OCI-LY1 (cell line): ENCODE measurements at regions not wholly inside any gene's neighbourhood (a gene's known extent, or its start where the extent isn't known, plus 50 kb on each side); places are given as distances from the start of the nearest gene placed in this dataset.

Experiments used
- H2AFZ ChIP-seq: fragments of 200-600 bp; sonication (generic), shearing (Covaris generic); 2 replicates; pipeline ENCODE4 v1.6.0; 2014; ENCODE audit warnings: antibody characterized with exemption, mild to moderate bottlenecking, low read length
- H3F3A ChIP-seq: fragments of 200-600 bp; sonication (generic), shearing (Covaris generic); 2 replicates; pipeline ENCODE4 v1.6.0; 2014; ENCODE audit warnings: mild to moderate bottlenecking, antibody characterized with exemption, low read length, moderate library complexity; ENCODE audit not compliant: insufficient read depth
- H3K27ac ChIP-seq: fragments of 200-600 bp; sonication (generic); 2 replicates; pipeline ENCODE4 v1.5.1; 2014; ENCODE audit warnings: low read length, mixed run types, mild to moderate bottlenecking, low read depth; ENCODE audit not compliant: poor library complexity, severe bottlenecking
- H3K27me3 ChIP-seq: fragments of 200-600 bp; sonication (generic); 2 replicates; pipeline ENCODE4 v1.6.0; 2014; ENCODE audit warnings: antibody characterized with exemption, mild to moderate bottlenecking, low read length, moderate library complexity; ENCODE audit not compliant: insufficient read depth
- H3K36me3 ChIP-seq: fragments of 200-600 bp; sonication (generic); 2 replicates; pipeline ENCODE4 v1.6.1; 2014; ENCODE audit warnings: mild to moderate bottlenecking, antibody characterized with exemption, low read length, moderate library complexity, mixed read lengths; ENCODE audit not compliant: insufficient read depth
- H3K4me1 ChIP-seq: fragments of 200-600 bp; sonication (generic); 2 replicates; pipeline ENCODE4 v1.5.1; 2014; ENCODE audit warnings: mild to moderate bottlenecking, low read length, moderate library complexity; ENCODE audit not compliant: insufficient read depth, severe bottlenecking
- H3K4me2 ChIP-seq: fragments of 200-600 bp; sonication (generic), shearing (Covaris generic); 2 replicates; pipeline ENCODE4 v1.6.1; 2014; ENCODE audit warnings: low read length
- H3K4me3 ChIP-seq: fragments of 200-600 bp; sonication (generic); 2 replicates; pipeline ENCODE4 v1.5.1; 2014; ENCODE audit warnings: low read length, low read depth, mild to moderate bottlenecking, mixed read lengths; ENCODE audit not compliant: poor library complexity, severe bottlenecking
- H3K79me2 ChIP-seq: fragments of 200-600 bp; shearing (Covaris generic); 2 replicates; pipeline ENCODE4 v1.6.1; 2016; ENCODE audit warnings: mixed run types, low read length, mixed read lengths; ENCODE audit not compliant: insufficient read depth
- H3K9ac ChIP-seq: fragments of 200-600 bp; sonication (generic), shearing (Covaris generic); 2 replicates; pipeline ENCODE4 v1.6.1; 2014; ENCODE audit warnings: mild to moderate bottlenecking, low read length, mixed read lengths
- H3K9me2 ChIP-seq: fragments of 200-600 bp; sonication (generic), shearing (Covaris generic); 2 replicates; pipeline ENCODE4 v1.6.1; 2014; ENCODE audit warnings: low read depth, mild to moderate bottlenecking, low read length, mixed read lengths
- H3K9me3 ChIP-seq: fragments of 200-600 bp; shearing (Covaris generic); 2 replicates; pipeline ENCODE4 v1.6.1; 2014; ENCODE audit warnings: low read length, mixed read lengths
- H4K20me1 ChIP-seq: fragments of 200-600 bp; sonication (generic), shearing (Covaris generic); 2 replicates; pipeline ENCODE4 v1.6.0; 2016; ENCODE audit warnings: mild to moderate bottlenecking, low read length; ENCODE audit not compliant: insufficient read depth
- EZH2 ChIP-seq: fragments of 200-600 bp; sonication (generic), shearing (Covaris generic); IDR thresholded peaks from 2 replicates; pipeline ENCODE4 v1.8.0; 2017; ENCODE audit warnings: borderline replicate concordance, mixed run types, mild to moderate bottlenecking, antibody characterized with exemption, low read length, moderate library complexity, mixed read lengths
- TF ChIP-seq, protein P1 (sequence below): fragments of 200-600 bp; sonication (generic), shearing (Covaris generic); IDR thresholded peaks from 2 replicates; pipeline ENCODE4 v1.5.1; 2017; ENCODE audit warnings: mild to moderate bottlenecking, antibody characterized with exemption, low read length, moderate library complexity, mixed read lengths

- no peaks in the 10 kb centered on the region for H3K27me3 ChIP-seq
- no peaks in the 10 kb centered on the region for H3K36me3 ChIP-seq
- TF ChIP-seq EZH2 = no peak
- TF ChIP-seq, protein P1, sequence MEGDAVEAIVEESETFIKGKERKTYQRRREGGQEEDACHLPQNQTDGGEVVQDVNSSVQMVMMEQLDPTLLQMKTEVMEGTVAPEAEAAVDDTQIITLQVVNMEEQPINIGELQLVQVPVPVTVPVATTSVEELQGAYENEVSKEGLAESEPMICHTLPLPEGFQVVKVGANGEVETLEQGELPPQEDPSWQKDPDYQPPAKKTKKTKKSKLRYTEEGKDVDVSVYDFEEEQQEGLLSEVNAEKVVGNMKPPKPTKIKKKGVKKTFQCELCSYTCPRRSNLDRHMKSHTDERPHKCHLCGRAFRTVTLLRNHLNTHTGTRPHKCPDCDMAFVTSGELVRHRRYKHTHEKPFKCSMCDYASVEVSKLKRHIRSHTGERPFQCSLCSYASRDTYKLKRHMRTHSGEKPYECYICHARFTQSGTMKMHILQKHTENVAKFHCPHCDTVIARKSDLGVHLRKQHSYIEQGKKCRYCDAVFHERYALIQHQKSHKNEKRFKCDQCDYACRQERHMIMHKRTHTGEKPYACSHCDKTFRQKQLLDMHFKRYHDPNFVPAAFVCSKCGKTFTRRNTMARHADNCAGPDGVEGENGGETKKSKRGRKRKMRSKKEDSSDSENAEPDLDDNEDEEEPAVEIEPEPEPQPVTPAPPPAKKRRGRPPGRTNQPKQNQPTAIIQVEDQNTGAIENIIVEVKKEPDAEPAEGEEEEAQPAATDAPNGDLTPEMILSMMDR = no peak
- H4K20me1 ChIP-seq = no peaks in the 10 kb centered on the region
- no peaks in the 10 kb centered on the region for H3K9me2 ChIP-seq
- peak overlapping the region; percentile 99 for H3K27ac ChIP-seq
- no peaks in the 10 kb centered on the region for H3K9me3 ChIP-seq
- H2AFZ ChIP-seq = no peak overlapping the region
- H3K4me3 ChIP-seq = no peak overlapping the region
- peaks cover 17% of the 10 kb centered on the region for H3F3A ChIP-seq
- H3K79me2 ChIP-seq = no peaks in the 10 kb centered on the region
- H3K4me1 ChIP-seq = peaks cover 78% of the 10 kb centered on the region
- H3K4me2 ChIP-seq = no peak overlapping the region
- no peak overlapping the region; the same call in 1 of the 2 replicates for H3K9ac ChIP-seq
Observed at GRCh38 chr5:78726571-78726970, 78.0 kb upstream of the LHFPL2 start.

DNA sequence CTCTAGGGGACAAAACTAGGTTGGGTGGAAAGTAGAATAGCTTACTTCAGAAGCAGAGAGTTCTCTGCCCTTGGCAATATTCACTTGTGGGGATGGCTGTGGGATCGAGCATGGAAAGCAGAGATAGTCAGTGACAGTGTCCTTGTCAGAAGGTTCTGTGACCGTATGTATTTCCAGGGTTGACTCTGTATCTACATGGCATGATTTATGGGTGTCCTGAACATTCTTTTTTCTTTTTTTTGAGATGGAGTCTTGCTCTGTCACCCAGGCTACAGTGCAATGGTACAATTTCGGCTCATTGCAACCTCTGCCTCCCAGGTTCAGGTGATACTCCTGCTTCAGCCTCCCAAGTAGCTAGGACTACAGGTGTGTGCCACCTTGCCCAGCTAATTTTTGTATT is 77.4 kb upstream of the LHFPL2 start:
- H3K36me3 ChIP-seq = no peaks in the 10 kb centered on the region
- H3K9me3 ChIP-seq = no peaks in the 10 kb centered on the region
- no peaks in the 10 kb centered on the region for H4K20me1 ChIP-seq
- TF ChIP-seq EZH2 = no peak
- TF ChIP-seq, protein P1 = no peak
- H3K9me2 ChIP-seq = no peaks in the 10 kb centered on the region
- no peak overlapping the region for H2AFZ ChIP-seq
- H3K4me1 ChIP-seq = peaks cover 78% of the 10 kb centered on the region
- no peaks in the 10 kb centered on the region for H3K79me2 ChIP-seq
- peak overlapping the region; percentile 99 for H3K27ac ChIP-seq
- H3K9ac ChIP-seq = no peak overlapping the region; the same call in 1 of the 2 replicates
- H3K4me3 ChIP-seq = no peak overlapping the region
- H3K4me2 ChIP-seq = no peak overlapping the region
- H3F3A ChIP-seq = peaks cover 14% of the 10 kb centered on the region
- no peaks in the 10 kb centered on the region for H3K27me3 ChIP-seq

GRCh38 chr5:78724061-78724460 is 75.5 kb upstream of the LHFPL2 start:
- H4K20me1 ChIP-seq = no peaks in the 10 kb centered on the region
- no peaks in the 10 kb centered on the region for H3K27me3 ChIP-seq
- H3K4me3 ChIP-seq = no peak overlapping the region
- TF ChIP-seq, protein P1 = no peak
- no peak for TF ChIP-seq EZH2
- peaks cover 14% of the 10 kb centered on the region for H3F3A ChIP-seq
- no peaks in the 10 kb centered on the region for H3K79me2 ChIP-seq
- H3K4me1 ChIP-seq = peaks cover 84% of the 10 kb centered on the region
- H3K4me2 ChIP-seq = no peak overlapping the region
- no peaks in the 10 kb centered on the region for H3K36me3 ChIP-seq
- no peaks in the 10 kb centered on the region for H3K9me2 ChIP-seq
- H3K27ac ChIP-seq = peak overlapping the region; percentile 99
- H3K9ac ChIP-seq = no peak overlapping the region
- no peak overlapping the region for H2AFZ ChIP-seq
- H3K9me3 ChIP-seq = no peaks in the 10 kb centered on the region
